ENCODE measurements at regions not wholly inside any gene's neighbourhood (a gene's known extent, or its start where the extent isn't known, plus 50 kb on each side); places are given as distances from the start of the nearest gene placed in this dataset.

DNA sequence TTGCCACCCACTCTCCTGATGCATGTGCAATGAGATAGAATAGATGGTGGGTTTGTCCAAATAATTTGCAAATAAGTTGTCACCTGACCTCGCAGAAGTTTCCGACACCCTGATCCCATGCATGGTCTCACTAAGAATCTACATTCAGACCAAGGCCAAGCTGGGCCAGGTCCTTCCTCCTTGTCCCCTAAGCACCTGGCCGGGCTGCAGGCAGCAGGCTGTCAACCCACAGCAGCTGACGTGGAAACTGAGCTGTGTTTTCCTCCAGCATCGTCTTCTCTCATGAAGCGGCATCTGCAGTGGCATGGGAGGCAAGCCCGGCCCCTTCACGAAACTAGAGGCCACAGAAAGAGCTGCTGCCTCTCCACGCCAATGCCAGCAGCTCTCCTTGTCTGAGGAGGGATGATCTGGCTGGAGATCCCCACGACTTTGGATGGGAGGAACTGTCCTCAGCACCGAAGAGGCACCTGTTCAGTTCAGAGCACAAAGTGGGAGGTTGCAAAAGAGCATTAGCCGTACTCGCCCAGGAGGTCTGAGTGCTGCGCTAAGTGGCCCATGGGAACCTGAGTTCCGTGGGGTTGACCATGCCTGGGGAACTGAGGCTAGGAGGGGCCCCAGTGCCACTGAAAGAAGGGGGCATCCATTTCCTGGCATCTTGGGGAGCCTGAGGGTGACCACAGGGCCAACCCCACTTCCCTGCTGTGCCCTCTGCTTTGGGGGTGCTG is 110.5 kb upstream of the INSIG1 start:
- Mint-ChIP-seq H3K27ac (ENCODE audit: unreplicated experiment) (no peak overlapping the region), H3K4me1 (peaks cover 11% of the 10 kb centered on the region), H3K4me3 (no peak overlapping the region), H3K9me3 (peaks cover 22% of the 10 kb centered on the region), H3K36me3 (ENCODE audit: low read depth) (peaks cover 22% of the 10 kb centered on the region), H3K27me3 (ENCODE audit: low read depth) (peaks cover 12% of the 10 kb centered on the region)
- TF ChIP-seq, protein P1, sequence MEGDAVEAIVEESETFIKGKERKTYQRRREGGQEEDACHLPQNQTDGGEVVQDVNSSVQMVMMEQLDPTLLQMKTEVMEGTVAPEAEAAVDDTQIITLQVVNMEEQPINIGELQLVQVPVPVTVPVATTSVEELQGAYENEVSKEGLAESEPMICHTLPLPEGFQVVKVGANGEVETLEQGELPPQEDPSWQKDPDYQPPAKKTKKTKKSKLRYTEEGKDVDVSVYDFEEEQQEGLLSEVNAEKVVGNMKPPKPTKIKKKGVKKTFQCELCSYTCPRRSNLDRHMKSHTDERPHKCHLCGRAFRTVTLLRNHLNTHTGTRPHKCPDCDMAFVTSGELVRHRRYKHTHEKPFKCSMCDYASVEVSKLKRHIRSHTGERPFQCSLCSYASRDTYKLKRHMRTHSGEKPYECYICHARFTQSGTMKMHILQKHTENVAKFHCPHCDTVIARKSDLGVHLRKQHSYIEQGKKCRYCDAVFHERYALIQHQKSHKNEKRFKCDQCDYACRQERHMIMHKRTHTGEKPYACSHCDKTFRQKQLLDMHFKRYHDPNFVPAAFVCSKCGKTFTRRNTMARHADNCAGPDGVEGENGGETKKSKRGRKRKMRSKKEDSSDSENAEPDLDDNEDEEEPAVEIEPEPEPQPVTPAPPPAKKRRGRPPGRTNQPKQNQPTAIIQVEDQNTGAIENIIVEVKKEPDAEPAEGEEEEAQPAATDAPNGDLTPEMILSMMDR (conservative IDR thresholded peaks at IDR 0.05): no peak
- no peak for DNase-seq (ENCODE audit: low read depth, low spot score)

DNA sequence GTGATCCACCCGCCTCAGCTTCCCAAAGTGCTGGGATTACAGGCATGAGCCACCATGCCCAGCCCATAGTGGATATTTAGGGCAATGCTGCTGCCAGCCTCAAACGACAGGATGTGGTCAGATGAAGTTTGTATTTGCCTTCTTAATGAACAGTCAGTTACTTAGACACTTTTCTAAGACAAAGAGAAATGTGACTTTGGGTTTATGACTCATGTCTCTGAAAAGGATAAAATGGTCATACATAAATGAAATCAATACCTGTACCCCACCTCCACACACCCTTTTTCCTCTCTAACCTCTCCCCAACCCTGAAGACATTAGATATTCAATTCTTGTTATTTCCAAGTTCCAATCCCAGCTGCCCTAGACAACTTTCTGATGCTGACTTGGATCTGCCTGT is 109.3 kb upstream of the INSIG1 start:
- H3K4me1 Mint-ChIP-seq: peaks cover 18% of the 10 kb centered on the region
- peaks cover 18% of the 10 kb centered on the region for H3K9me3 Mint-ChIP-seq
- peaks cover 18% of the 10 kb centered on the region for H3K27me3 Mint-ChIP-seq (ENCODE audit: low read depth)

DNA sequence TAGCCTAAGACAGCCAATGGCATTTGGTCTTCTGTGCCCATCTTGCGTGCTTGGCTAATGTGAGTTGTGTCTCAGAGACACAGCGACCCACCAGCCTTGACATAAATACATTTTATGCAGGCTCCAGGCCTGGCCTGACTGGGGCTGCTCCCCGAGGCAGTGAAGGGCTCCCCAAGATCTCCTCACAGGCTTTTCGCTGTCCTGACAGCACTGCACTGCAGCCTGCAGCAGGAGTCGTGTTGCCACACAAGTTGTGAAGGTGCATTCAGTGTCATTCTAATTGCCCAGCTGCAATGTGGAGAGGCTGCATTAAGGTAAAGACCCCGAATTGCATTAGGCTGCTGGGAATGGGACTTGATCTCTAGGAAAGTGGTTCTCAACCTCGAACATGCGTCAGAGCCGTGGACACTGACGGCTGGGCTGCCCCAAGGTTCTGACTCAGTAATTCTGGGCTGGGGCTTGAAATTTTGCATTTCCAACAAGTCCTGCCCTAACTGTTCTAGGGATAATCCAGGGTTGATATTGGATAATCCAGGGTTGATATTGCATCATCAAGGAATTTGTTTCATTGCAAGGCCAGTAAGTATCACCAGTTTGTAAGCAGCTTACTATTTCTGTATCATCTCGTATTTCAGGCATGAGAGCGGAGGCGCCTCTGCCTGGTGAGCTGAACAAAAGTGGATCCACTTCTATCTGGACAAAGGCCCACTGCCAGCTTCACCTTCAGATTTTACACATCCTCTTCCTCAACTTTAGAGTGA is 108.7 kb upstream of the INSIG1 start:
- H3K9me3 Mint-ChIP-seq: peaks cover 18% of the 10 kb centered on the region
- peaks cover 24% of the 10 kb centered on the region for H3K4me1 Mint-ChIP-seq
- no peak overlapping the region for H3K27ac Mint-ChIP-seq (ENCODE audit: unreplicated experiment)
- peaks cover 19% of the 10 kb centered on the region for H3K36me3 Mint-ChIP-seq (ENCODE audit: low read depth)
- H3K27me3 Mint-ChIP-seq (ENCODE audit: low read depth): peaks cover 18% of the 10 kb centered on the region
- TF ChIP-seq, protein P1 (conservative IDR thresholded peaks at IDR 0.05): no peak
- DNase-seq (ENCODE audit: low read depth, low spot score): no peak
- H3K4me3 Mint-ChIP-seq: no peak overlapping the region

More for the DNA sequence above, 109.3 kb upstream of the INSIG1 start:
- DNase-seq (ENCODE audit: low read depth, low spot score): no peak
- no peak overlapping the region for H3K27ac Mint-ChIP-seq (ENCODE audit: unreplicated experiment)
- H3K4me3 Mint-ChIP-seq: no peak overlapping the region
- H3K36me3 Mint-ChIP-seq (ENCODE audit: low read depth): peaks cover 19% of the 10 kb centered on the region
- TF ChIP-seq, protein P1 (conservative IDR thresholded peaks at IDR 0.05): no peak

DNA sequence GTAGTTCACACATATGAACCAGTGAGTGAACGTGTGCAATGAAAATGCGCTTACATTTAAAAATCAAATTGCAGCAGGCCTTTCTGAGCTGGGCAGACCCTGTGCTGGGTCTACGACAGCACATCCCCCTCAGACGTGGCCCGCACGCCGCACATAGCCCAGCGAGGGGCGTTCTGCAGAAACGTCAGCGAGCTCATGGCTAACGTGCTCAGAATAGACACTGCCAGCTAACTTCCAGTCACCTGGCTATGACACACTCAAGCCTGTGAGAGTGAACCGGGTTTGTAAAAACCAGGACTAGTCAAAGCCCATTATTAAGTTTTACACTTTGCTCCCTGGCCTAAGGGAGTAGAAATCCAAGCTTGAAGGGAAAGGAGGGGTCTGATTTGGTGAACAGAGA is 108.1 kb upstream of the INSIG1 start:
- peaks cover 18% of the 10 kb centered on the region for H3K27me3 Mint-ChIP-seq (ENCODE audit: low read depth)
- TF ChIP-seq, protein P1 (conservative IDR thresholded peaks at IDR 0.05): no peak
- H3K4me1 Mint-ChIP-seq: peaks cover 30% of the 10 kb centered on the region
- peaks cover 18% of the 10 kb centered on the region for H3K9me3 Mint-ChIP-seq
- no peak overlapping the region for H3K4me3 Mint-ChIP-seq
- no peak overlapping the region for H3K27ac Mint-ChIP-seq (ENCODE audit: unreplicated experiment)
- H3K36me3 Mint-ChIP-seq (ENCODE audit: low read depth): peaks cover 20% of the 10 kb centered on the region
- no peak for DNase-seq (ENCODE audit: low read depth, low spot score)

DNA sequence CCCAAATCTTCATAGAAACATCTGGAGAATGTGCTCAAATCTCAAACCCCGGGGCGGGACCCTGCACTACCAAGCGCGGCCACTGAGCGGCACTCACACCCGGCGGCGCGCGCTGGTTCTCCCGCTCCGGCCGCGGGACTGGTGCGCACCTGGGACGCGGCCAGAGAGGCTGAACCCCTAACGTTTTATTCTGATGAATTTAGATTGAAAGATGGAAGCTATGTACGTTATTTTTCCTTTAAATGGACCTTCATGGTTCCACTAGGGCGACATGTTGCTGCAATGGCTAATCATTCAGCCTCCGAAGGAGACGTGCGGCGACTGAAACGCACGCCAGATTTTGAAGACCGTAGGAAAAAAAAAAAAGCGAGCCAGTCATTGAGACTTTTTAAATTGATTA is 107.0 kb upstream of the INSIG1 start:
- peaks cover 34% of the 10 kb centered on the region for H3K4me1 Mint-ChIP-seq
- peaks cover 10% of the 10 kb centered on the region for H3K9me3 Mint-ChIP-seq
- peak; percentile 74 for DNase-seq (ENCODE audit: low read depth, low spot score)
- H3K4me3 Mint-ChIP-seq: peak overlapping the region; percentile 55
- TF ChIP-seq, protein P1 (conservative IDR thresholded peaks at IDR 0.05): peak; percentile 86
- H3K27me3 Mint-ChIP-seq (ENCODE audit: low read depth): peaks cover 18% of the 10 kb centered on the region
- H3K27ac Mint-ChIP-seq (ENCODE audit: unreplicated experiment): no peak overlapping the region
- H3K36me3 Mint-ChIP-seq (ENCODE audit: low read depth): peaks cover 13% of the 10 kb centered on the region

All from neural crest cell (in vitro differentiated cells).